GM23338 (cell line): ENCODE measurements at regions not wholly inside any gene's neighbourhood (a gene's known extent, or its start where the extent isn't known, plus 50 kb on each side); places are given as distances from the start of the nearest gene placed in this dataset.

ENCODE experiments used
- ATAC-seq: fragments of 200-7000 bp; cut with Tn5 transposase; 3 replicates; pipeline ENCODE4 v1.9.1; 2020
- DNase-seq: peaks from one replicate; pipeline ENCODE4 v3.0.0-alpha.2; 2015; ENCODE audit warnings: low spot score
- H2AFZ ChIP-seq: fragments of 200-600 bp; sonication (generic); 2 replicates; pipeline ENCODE4 v1.8.0; 2016; ENCODE audit warnings: antibody characterized with exemption, mild to moderate bottlenecking, moderate library complexity
- H3F3A ChIP-seq: fragments of 200-600 bp; sonication (generic); replicated peaks from 2 replicates; pipeline ENCODE4 v1.8.0; 2017; ENCODE audit warnings: antibody characterized with exemption, mixed run types, low read depth
- H3K27ac ChIP-seq: fragments of 200-600 bp; sonication (generic); 2 replicates; pipeline ENCODE4 v1.6.1; 2016; ENCODE audit warnings: low read depth
- H3K27me3 ChIP-seq: fragments of 200-600 bp; sonication (generic); 2 replicates; pipeline ENCODE4 v1.8.0; 2016; ENCODE audit warnings: mild to moderate bottlenecking, mixed run types, moderate library complexity; ENCODE audit not compliant: insufficient read depth
- H3K36me3 ChIP-seq: fragments of 200-600 bp; sonication (generic); 2 replicates; pipeline ENCODE4 v1.8.0; 2016; ENCODE audit warnings: mild to moderate bottlenecking; ENCODE audit not compliant: insufficient read depth
- H3K4me1 ChIP-seq: fragments of 200-600 bp; sonication (generic); 2 replicates; pipeline ENCODE4 v1.8.0; 2016; ENCODE audit warnings: mild to moderate bottlenecking, moderate library complexity; ENCODE audit not compliant: insufficient read depth
- H3K4me2 ChIP-seq: fragments of 200-600 bp; sonication (generic); 2 replicates; pipeline ENCODE4 v1.7.1; 2017; ENCODE audit warnings: mixed run types
- H3K4me3 ChIP-seq: fragments of 200-600 bp; sonication (generic); 2 replicates; pipeline ENCODE4 v1.6.1; 2016; ENCODE audit warnings: mixed run types
- H3K79me2 ChIP-seq: fragments of 200-600 bp; sonication (generic); replicated peaks from 2 replicates; pipeline ENCODE4 v1.8.0; 2017; ENCODE audit warnings: mild to moderate bottlenecking; ENCODE audit not compliant: insufficient read depth
- H3K9me2 ChIP-seq: fragments of 200-600 bp; sonication (generic); 2 replicates; pipeline ENCODE4 v1.8.0; 2017; ENCODE audit not compliant: insufficient read depth
- H4K20me1 ChIP-seq: fragments of 200-600 bp; sonication (generic); replicated peaks from 2 replicates; pipeline ENCODE4 v1.8.0; 2017; ENCODE audit warnings: mild to moderate bottlenecking; ENCODE audit not compliant: insufficient read depth
- H3K27ac Mint-ChIP-seq: 2 replicates; pipeline ENCODE4 v1.8.0; 2020; ENCODE audit warnings: inconsistent platforms, mild to moderate bottlenecking, moderate library complexity, mixed read lengths
- H3K27me3 Mint-ChIP-seq: 3 replicates; pipeline ENCODE4 v1.8.0; 2022; ENCODE audit warnings: low read depth, mild to moderate bottlenecking, moderate library complexity, mixed read lengths, inconsistent platforms; ENCODE audit not compliant: insufficient read depth, poor library complexity
- H3K36me3 Mint-ChIP-seq: 3 replicates; pipeline ENCODE4 v1.8.0; 2021; ENCODE audit warnings: low read depth, mild to moderate bottlenecking, inconsistent platforms, moderate library complexity, mixed read lengths
- H3K4me1 Mint-ChIP-seq: 3 replicates; pipeline ENCODE4 v1.8.0; 2020; ENCODE audit warnings: mild to moderate bottlenecking, inconsistent platforms, mixed read lengths
- H3K4me3 Mint-ChIP-seq: 3 replicates; pipeline ENCODE4 v1.8.0; 2021; ENCODE audit warnings: moderate library complexity, mild to moderate bottlenecking, inconsistent platforms, mixed read lengths
- H3K9me3 Mint-ChIP-seq: 3 replicates; pipeline ENCODE4 v1.8.0; 2020; ENCODE audit warnings: moderate library complexity, mild to moderate bottlenecking, inconsistent platforms, mixed read lengths
- CREB1 ChIP-seq: fragments of 250-450 bp; sonication (Bioruptor Pico); IDR thresholded peaks from 2 replicates; pipeline ENCODE4 v1.5.0; 2020; ENCODE audit warnings: low read depth, mild to moderate bottlenecking, moderate library complexity
- EZH2 ChIP-seq: fragments of 200-600 bp; sonication (generic); IDR thresholded peaks from one replicate; pipeline ENCODE4 v1.8.0; 2017; ENCODE audit warnings: antibody characterized with exemption, mild to moderate bottlenecking, low read depth; ENCODE audit not compliant: unreplicated experiment
- JUNB ChIP-seq: IDR thresholded peaks from one replicate; pipeline ENCODE4 v1.6.1; 2016; ENCODE audit warnings: antibody characterized with exemption; ENCODE audit not compliant: unreplicated experiment
- NANOG ChIP-seq: IDR thresholded peaks from 2 replicates; pipeline ENCODE4 v1.6.1; 2016; ENCODE audit warnings: antibody characterized with exemption, borderline replicate concordance
- POLR2AphosphoS5 ChIP-seq: IDR thresholded peaks from 2 replicates; pipeline ENCODE4 v1.6.1; 2016; ENCODE audit warnings: antibody characterized with exemption, low read depth
- STAT1 ChIP-seq: IDR thresholded peaks from one replicate; pipeline ENCODE4 v1.6.1; 2016; ENCODE audit warnings: antibody characterized with exemption; ENCODE audit not compliant: unreplicated experiment
- ZNF114 ChIP-seq: fragments of 250-450 bp; sonication (Bioruptor Pico); IDR thresholded peaks from 2 replicates; pipeline ENCODE4 v1.5.0; 2020; ENCODE audit warnings: mild to moderate bottlenecking, moderate library complexity
- ZNF331 ChIP-seq: fragments of 250-450 bp; sonication (Bioruptor Pico); IDR thresholded peaks from 2 replicates; pipeline ENCODE4 v1.5.0; 2020; ENCODE audit warnings: low read depth, mild to moderate bottlenecking, moderate library complexity
- TF ChIP-seq, protein P1 (sequence below): fragments of 250-450 bp; sonication (Bioruptor Pico); IDR thresholded peaks from 2 replicates; pipeline ENCODE4 v1.5.0; 2020; ENCODE audit warnings: mild to moderate bottlenecking, moderate library complexity
- TF ChIP-seq, protein P2 (sequence below): IDR thresholded peaks from 2 replicates; pipeline ENCODE4 v1.6.1; 2016; ENCODE audit warnings: antibody characterized with exemption
- TF ChIP-seq, protein P3 (sequence below): IDR thresholded peaks from one replicate; pipeline ENCODE4 v1.6.1; 2018; ENCODE audit warnings: antibody characterized with exemption; ENCODE audit not compliant: unreplicated experiment

DNA sequence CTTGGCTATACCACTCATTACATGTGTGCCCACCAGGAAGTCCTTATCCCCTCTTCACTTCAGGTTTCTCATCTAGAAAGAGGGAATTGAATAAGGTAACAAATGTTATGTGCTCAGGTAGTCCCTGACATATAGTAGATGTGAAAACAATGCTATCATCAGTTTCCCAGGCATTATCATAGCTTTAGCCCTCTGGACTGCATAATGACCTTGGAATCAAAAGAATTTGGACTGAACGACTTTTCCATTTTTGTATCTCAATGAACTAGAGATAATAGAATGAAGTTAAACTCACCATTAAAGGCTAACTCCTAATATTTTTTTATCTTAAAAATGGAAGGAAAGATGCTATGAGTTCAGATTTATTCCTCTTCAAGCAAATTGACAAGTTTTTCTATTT lies 304.1 kb upstream of the USP24 start:
- H3K36me3 Mint-ChIP-seq, result no peaks in the 10 kb centered on the region
- Histone ChIP-seq H4K20me1 (no peaks in the 10 kb centered on the region), H3K27ac (no peak overlapping the region), H3K79me2 (no peaks in the 10 kb centered on the region), H3K4me1 (no peaks in the 10 kb centered on the region), H3K9me2 (0 out of 2 replicates have a peak, but pooled peaks cover 11% of the 10 kb centered on the region), H3F3A (no peaks in the 10 kb centered on the region), H3K27me3 (no peaks in the 10 kb centered on the region), H3K36me3 (no peaks in the 10 kb centered on the region), H3K4me3 (no peak overlapping the region), H2AFZ (no peak overlapping the region), H3K4me2 (no peak overlapping the region)
- H3K27ac Mint-ChIP-seq, result no peak overlapping the region
- no peak overlapping the region for H3K4me3 Mint-ChIP-seq
- ATAC-seq, result no peak
- DNase-seq, result no peak
- peaks cover 2% of the 10 kb centered on the region for H3K27me3 Mint-ChIP-seq
- H3K4me1 Mint-ChIP-seq, result no peaks in the 10 kb centered on the region
- TF ChIP-seq ZNF331 (CRISPR knock-in tag), result no peak
- no peak for TF ChIP-seq ZNF114 (CRISPR knock-in tag)
- no peak for TF ChIP-seq NANOG
- TF ChIP-seq, protein P1, sequence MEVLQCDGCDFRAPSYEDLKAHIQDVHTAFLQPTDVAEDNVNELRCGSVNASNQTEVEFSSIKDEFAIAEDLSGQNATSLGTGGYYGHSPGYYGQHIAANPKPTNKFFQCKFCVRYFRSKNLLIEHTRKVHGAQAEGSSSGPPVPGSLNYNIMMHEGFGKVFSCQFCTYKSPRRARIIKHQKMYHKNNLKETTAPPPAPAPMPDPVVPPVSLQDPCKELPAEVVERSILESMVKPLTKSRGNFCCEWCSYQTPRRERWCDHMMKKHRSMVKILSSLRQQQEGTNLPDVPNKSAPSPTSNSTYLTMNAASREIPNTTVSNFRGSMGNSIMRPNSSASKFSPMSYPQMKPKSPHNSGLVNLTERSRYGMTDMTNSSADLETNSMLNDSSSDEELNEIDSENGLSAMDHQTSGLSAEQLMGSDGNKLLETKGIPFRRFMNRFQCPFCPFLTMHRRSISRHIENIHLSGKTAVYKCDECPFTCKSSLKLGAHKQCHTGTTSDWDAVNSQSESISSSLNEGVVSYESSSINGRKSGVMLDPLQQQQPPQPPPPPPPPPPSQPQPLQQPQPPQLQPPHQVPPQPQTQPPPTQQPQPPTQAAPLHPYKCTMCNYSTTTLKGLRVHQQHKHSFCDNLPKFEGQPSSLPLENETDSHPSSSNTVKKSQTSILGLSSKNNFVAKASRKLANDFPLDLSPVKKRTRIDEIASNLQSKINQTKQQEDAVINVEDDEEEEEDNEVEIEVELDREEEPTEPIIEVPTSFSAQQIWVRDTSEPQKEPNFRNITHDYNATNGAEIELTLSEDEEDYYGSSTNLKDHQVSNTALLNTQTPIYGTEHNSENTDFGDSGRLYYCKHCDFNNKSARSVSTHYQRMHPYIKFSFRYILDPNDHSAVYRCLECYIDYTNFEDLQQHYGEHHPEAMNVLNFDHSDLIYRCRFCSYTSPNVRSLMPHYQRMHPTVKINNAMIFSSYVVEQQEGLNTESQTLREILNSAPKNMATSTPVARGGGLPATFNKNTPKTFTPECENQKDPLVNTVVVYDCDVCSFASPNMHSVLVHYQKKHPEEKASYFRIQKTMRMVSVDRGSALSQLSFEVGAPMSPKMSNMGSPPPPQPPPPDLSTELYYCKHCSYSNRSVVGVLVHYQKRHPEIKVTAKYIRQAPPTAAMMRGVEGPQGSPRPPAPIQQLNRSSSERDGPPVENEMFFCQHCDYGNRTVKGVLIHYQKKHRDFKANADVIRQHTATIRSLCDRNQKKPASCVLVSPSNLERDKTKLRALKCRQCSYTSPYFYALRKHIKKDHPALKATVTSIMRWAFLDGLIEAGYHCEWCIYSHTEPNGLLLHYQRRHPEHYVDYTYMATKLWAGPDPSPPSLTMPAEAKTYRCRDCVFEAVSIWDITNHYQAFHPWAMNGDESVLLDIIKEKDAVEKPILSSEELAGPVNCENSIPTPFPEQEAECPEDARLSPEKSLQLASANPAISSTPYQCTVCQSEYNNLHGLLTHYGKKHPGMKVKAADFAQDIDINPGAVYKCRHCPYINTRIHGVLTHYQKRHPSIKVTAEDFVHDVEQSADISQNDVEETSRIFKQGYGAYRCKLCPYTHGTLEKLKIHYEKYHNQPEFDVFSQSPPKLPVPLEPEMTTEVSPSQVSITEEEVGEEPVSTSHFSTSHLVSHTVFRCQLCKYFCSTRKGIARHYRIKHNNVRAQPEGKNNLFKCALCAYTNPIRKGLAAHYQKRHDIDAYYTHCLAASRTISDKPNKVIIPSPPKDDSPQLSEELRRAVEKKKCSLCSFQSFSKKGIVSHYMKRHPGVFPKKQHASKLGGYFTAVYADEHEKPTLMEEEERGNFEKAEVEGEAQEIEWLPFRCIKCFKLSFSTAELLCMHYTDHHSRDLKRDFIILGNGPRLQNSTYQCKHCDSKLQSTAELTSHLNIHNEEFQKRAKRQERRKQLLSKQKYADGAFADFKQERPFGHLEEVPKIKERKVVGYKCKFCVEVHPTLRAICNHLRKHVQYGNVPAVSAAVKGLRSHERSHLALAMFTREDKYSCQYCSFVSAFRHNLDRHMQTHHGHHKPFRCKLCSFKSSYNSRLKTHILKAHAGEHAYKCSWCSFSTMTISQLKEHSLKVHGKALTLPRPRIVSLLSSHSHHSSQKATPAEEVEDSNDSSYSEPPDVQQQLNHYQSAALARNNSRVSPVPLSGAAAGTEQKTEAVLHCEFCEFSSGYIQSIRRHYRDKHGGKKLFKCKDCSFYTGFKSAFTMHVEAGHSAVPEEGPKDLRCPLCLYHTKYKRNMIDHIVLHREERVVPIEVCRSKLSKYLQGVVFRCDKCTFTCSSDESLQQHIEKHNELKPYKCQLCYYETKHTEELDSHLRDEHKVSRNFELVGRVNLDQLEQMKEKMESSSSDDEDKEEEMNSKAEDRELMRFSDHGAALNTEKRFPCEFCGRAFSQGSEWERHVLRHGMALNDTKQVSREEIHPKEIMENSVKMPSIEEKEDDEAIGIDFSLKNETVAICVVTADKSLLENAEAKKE (CRISPR knock-in tag), result no peak
- TF ChIP-seq POLR2AphosphoS5, result no peak
- H3K9me3 Mint-ChIP-seq, result no peaks in the 10 kb centered on the region; the same call in 2 of the 3 replicates

DNA sequence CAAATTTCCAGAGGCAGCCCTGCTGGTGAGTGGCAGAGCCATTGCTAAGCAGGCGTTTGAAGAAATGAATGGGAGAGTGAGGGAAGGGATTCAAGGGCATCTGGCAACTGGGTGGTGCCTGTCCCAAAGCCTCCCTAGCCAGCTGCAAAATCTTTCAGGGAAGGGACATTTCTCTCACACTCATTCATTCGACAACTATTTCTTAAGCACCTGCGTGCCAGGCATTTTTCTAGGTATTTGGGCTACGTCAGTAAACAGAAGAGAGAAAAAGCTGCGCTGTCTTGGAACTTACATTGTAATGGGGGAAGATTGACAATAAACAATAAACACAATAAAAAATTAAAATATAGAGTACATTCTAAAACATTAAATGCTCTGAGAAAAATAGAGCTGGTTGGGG lies 301.9 kb upstream of the USP24 start:
- no peaks in the 10 kb centered on the region for H4K20me1 ChIP-seq
- Mint-ChIP-seq H3K4me1 (no peaks in the 10 kb centered on the region), H3K36me3 (no peaks in the 10 kb centered on the region), H3K27me3 (peaks cover 2% of the 10 kb centered on the region), H3K27ac (no peak overlapping the region), H3K4me3 (no peak overlapping the region), H3K9me3 (no peaks in the 10 kb centered on the region; the same call in 2 of the 3 replicates)
- no peaks in the 10 kb centered on the region for H3K4me1 ChIP-seq
- no peak overlapping the region for H3K4me2 ChIP-seq
- H3K27me3 ChIP-seq, result no peaks in the 10 kb centered on the region
- DNase-seq, result no peak
- H3K27ac ChIP-seq, result no peak overlapping the region
- H3K4me3 ChIP-seq, result no peak overlapping the region
- H2AFZ ChIP-seq, result no peak overlapping the region
- no peaks in the 10 kb centered on the region for H3K36me3 ChIP-seq
- H3F3A ChIP-seq, result no peaks in the 10 kb centered on the region
- ATAC-seq, result no peak
- H3K79me2 ChIP-seq, result no peaks in the 10 kb centered on the region
- H3K9me2 ChIP-seq, result 0 out of 2 replicates have a peak, but pooled peaks cover 11% of the 10 kb centered on the region
- TF ChIP-seq STAT1 (no peak), CREB1 (CRISPR knock-in tag) (no peak), JUNB (no peak), EZH2 (no peak), ZNF331 (CRISPR knock-in tag) (no peak), POLR2AphosphoS5 (no peak), NANOG (no peak)
- TF ChIP-seq, protein P2, sequence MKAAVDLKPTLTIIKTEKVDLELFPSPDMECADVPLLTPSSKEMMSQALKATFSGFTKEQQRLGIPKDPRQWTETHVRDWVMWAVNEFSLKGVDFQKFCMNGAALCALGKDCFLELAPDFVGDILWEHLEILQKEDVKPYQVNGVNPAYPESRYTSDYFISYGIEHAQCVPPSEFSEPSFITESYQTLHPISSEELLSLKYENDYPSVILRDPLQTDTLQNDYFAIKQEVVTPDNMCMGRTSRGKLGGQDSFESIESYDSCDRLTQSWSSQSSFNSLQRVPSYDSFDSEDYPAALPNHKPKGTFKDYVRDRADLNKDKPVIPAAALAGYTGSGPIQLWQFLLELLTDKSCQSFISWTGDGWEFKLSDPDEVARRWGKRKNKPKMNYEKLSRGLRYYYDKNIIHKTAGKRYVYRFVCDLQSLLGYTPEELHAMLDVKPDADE, result no peak
- TF ChIP-seq, protein P3, sequence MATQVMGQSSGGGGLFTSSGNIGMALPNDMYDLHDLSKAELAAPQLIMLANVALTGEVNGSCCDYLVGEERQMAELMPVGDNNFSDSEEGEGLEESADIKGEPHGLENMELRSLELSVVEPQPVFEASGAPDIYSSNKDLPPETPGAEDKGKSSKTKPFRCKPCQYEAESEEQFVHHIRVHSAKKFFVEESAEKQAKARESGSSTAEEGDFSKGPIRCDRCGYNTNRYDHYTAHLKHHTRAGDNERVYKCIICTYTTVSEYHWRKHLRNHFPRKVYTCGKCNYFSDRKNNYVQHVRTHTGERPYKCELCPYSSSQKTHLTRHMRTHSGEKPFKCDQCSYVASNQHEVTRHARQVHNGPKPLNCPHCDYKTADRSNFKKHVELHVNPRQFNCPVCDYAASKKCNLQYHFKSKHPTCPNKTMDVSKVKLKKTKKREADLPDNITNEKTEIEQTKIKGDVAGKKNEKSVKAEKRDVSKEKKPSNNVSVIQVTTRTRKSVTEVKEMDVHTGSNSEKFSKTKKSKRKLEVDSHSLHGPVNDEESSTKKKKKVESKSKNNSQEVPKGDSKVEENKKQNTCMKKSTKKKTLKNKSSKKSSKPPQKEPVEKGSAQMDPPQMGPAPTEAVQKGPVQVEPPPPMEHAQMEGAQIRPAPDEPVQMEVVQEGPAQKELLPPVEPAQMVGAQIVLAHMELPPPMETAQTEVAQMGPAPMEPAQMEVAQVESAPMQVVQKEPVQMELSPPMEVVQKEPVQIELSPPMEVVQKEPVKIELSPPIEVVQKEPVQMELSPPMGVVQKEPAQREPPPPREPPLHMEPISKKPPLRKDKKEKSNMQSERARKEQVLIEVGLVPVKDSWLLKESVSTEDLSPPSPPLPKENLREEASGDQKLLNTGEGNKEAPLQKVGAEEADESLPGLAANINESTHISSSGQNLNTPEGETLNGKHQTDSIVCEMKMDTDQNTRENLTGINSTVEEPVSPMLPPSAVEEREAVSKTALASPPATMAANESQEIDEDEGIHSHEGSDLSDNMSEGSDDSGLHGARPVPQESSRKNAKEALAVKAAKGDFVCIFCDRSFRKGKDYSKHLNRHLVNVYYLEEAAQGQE, result no peak
